Activated T-cell treated with anti-CD3 and anti-CD28 coated beads for 48 hours (primary cell): ENCODE measurements at regions not wholly inside any gene's neighbourhood (a gene's known extent, or its start where the extent isn't known, plus 50 kb on each side); places are given as distances from the start of the nearest gene placed in this dataset.

Experiments used
- DNase-seq: peaks from one replicate; pipeline ENCODE4 v3.0.0-alpha.2; 2020; ENCODE audit warnings: low read depth

GRCh38 chr6:100134297-100134696 lies 140.3 kb upstream of the MCHR2 start:
- no peak for DNase-seq

GRCh38 chr6:100132005-100132404 lies 138.0 kb upstream of the MCHR2 start:
- DNase-seq, result no peak

- DNase-seq, result no peak
Measured at GRCh38 chr6:100130630-100131029, 136.6 kb upstream of the MCHR2 start.

DNA sequence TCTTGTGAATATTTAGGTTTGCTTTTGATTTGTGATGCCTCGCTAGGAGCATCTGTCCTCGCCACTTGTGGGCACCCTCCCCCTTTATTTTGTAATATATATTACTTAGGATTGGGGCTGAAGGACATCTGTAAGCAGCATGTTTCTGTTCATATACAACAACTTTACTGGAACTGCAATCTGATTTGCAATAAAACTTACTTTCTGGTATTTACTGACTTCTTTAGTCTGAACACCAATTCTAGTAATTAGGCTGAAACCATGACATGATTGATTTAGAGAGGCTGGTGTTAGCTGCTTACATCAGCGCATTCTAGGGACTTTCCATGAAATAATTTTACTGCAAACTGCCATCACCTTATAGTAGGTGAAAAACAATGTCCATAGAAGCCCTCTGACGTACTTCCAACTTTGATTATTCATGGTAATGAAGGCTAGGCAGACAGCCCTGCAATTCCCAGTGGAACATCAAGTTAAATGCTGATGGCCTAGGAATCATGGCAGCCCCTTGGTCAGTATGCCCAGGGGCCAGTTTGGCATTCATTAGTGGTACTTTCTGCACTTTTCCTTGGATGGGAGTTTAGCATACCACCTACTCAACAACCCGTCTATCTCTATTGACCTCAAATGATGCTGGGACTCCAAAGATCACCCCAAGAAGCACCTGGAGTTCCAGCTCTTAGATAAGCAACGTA lies 132.9 kb upstream of the MCHR2 start:
- no peak for DNase-seq

- DNase-seq, result no peak
Measured at GRCh38 chr6:100121854-100122609, 128.0 kb upstream of the MCHR2 start.

DNA sequence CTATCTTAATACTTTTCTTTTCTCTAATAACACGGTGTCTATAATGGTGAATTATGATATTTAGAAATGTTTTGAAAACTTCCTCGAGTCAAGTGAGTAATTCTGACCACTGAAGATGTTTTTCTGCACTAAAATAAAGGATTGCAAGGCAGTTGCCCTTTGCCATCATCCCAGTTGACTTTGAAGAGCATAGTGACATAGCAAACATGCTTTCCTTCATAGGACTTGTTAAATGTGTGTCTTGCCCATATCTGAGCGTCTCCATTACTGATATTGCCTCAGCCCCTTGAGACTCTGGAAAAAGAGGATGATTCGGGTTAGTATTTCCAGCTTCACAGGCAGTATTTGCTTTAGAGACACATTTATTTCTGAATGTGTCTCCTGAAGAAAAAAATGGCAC lies 125.2 kb upstream of the MCHR2 start:
- no peak for DNase-seq

- no peak for DNase-seq
Measured at GRCh38 chr6:100118301-100118700, 124.3 kb upstream of the MCHR2 start.

GRCh38 chr6:100117680-100118079 lies 123.7 kb upstream of the MCHR2 start:
- no peak for DNase-seq

GRCh38 chr6:100116411-100117194 lies 122.6 kb upstream of the MCHR2 start:
- DNase-seq, result peak; percentile 6

DNA sequence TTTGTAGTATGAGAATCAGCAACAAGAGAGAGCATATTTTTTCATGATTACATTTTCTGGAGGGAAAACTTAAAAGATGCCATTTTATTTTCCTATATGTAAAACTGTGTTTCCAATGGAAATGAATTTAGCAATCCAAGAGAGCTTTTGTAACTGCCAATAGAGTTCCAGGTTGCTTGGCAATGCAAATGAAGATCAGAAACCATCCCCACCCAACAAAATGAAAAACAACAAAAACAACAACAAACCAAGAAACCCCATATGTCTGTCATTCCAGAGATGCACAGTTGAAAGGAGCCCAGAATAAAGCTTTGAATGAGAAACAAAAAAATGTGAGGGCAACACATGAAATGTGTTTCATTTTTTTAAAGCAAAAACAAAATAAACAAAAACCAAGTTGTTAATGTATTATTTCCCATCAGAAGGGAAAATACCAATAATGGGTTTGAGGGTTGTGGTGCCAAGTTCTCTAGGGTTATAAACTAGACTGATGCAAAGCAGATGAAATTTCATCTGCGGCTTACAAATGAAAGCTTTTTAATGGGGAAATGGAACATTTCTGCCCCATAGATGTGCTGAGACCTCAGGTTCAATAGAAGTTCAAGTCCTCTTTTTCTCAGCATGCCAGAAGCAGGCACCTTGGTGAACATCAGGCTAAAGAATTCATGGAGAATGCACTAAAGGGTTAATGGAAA lies 121.5 kb upstream of the MCHR2 start:
- no peak for DNase-seq

- no peak for DNase-seq
Measured at GRCh38 chr6:100112855-100113508, 119.0 kb upstream of the MCHR2 start.

DNA sequence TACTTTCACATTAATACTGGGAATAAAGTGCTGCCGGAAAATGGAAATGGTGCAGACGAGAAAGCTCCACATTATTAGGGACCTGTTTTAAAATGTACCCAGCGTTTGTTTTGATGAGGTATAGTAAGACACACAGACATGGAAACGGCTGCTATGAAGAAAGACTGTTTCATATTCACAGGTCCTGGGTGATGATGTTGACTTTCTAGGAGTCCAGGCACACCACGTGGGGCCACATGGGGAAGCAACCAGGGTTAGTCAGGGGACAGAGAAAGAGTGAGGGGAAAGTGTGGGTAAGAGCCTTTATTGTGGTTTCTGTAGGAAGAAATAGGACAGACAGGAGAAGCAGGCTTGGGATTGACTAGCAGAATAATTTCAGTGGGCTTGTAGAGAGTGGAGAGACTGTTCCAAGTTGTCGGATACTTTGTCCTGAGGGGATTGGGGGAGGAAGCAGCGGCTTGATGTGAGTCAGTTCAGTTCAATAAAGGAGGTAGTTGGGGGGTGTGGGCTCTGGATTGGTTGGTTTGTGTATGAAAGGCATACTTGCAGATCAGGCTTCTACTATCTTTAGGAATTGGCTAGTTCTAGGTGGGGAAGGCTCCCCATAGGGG lies 112.0 kb upstream of the MCHR2 start:
- no peak for DNase-seq

GRCh38 chr6:100105138-100105537 lies 111.1 kb upstream of the MCHR2 start:
- DNase-seq, result no peak

DNA sequence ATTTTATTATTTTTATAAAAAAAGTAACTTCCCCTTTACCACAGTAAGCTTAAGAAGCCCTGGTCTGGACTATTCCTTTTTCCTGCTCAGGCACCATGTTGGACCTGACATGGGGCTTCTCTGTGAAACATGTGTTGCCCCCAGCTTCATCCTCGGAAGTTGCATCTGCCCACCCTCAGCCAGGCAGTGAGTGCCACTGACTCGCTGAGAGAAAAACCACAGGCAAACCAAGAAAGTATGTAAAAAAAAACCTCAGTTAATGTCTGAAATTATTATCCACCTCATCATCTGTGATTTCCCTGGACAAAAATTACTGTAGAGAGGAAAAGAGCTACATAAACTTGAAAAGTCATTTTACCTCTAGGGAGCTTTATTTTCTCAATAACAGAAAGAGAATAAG lies 109.9 kb upstream of the MCHR2 start:
- no peak for DNase-seq

DNA sequence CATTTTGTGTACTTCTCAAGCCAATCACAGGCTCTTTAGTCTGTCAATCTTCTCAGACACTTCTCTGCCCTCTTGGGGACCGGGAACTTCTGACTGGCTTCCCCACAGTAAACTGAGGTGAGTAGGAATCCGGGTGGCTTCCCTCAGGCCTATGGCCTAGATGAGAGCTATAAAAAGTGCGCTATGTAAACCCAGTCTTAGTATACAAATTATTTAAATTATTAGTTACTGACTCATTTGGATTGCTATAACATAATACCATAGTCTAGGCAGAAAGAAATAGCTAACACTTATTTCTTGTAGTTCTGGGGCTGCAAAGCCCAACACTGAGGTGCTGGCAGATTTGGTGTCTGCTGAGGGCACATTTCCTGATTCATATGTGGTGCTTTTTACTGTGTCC lies 109.2 kb upstream of the MCHR2 start:
- no peak for DNase-seq

DNA sequence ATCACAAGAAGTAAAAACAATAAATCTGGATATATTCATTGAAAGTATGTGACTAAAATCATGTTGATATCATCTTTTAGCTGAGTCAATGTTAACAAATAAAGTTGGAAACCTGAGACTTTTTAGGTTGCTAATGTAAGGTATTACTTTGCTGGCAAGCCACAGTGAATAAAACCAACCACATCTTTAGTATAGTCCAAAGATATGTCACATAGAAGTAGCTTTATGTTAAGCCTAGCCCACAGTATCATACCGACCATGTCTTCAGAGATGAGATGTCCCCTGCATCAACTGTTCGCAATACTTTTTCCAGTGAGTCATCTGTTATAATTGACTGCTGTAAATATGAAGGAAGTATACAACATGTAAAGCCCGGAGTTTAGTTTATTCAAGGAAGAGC lies 107.6 kb upstream of the MCHR2 start:
- DNase-seq, result no peak

GRCh38 chr6:100100776-100101175 lies 106.8 kb upstream of the MCHR2 start:
- DNase-seq, result no peak

GRCh38 chr6:100099189-100100074 lies 105.4 kb upstream of the MCHR2 start:
- no peak for DNase-seq

DNA sequence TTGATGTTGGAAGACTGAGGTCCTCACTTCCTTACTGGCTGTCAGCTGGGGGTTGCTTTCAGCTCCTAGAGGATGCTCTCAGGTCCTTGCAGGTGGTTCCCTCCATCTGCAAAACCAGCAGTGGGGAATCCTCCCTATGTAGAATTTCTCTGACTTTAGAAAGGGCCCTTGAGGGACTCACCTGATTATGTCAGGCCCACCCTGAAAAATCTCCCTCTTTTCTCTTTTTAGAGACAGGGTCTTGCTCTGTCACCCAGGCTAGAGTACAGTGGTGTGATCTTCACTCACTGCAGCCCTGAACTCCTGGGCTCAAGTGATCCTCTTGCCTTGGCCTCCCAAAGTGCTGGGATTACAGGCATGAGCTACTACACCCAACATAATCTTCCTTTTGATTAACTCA lies 102.9 kb upstream of the MCHR2 start:
- DNase-seq, result no peak

DNA sequence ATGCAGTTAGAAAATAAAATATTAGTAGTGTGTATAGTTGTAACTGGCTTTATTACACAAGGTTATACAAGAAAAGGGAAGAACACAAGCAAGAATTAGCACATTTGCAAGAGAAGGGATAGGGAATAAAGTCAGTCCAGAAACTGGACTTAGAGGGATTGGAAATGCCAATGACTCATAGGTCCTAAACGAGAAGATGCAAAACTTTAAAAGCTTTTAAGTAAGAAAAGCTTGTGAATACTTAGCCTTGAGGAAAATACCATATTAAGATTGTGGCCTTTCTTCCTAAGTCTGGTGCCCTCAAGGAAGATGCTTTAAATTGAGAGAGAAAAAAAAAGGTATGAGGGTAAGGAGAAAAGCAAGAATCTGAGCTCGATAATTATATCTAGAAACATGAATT lies 102.3 kb upstream of the MCHR2 start:
- no peak for DNase-seq
